WERI-Rb-1 (cell line): ENCODE measurements at regions not wholly inside any gene's neighbourhood (a gene's known extent, or its start where the extent isn't known, plus 50 kb on each side); places are given as distances from the start of the nearest gene placed in this dataset.
A peak's percentile ranks its signal among the peaks of the same experiment; 100 is the strongest.

Source experiments
- DNase-seq: peaks from one replicate; pipeline ENCODE4 v3.0.0-alpha.2; 2020
- H3K27ac ChIP-seq: fragments of 250-450 bp; sonication (Bioruptor Pico); 2 replicates; pipeline ENCODE4 v1.5.1; 2020; ENCODE audit warnings: mild to moderate bottlenecking, moderate library complexity
- H3K27me3 ChIP-seq: fragments of 250-450 bp; sonication (Bioruptor Pico); 2 replicates; pipeline ENCODE4 v1.5.1; 2021; ENCODE audit warnings: mild to moderate bottlenecking, low read depth, moderate library complexity; ENCODE audit not compliant: insufficient read depth, severe bottlenecking
- H3K36me3 ChIP-seq: fragments of 250-450 bp; sonication (Bioruptor Pico); 2 replicates; pipeline ENCODE4 v1.5.1; 2020; ENCODE audit warnings: mild to moderate bottlenecking, moderate library complexity
- H3K4me3 ChIP-seq: 2 replicates; pipeline ENCODE4 v1.5.1; 2011; ENCODE audit warnings: low read depth, mild to moderate bottlenecking, control low read depth, low read length
- H3K9me3 ChIP-seq: fragments of 250-450 bp; sonication (Bioruptor Pico); 2 replicates; pipeline ENCODE4 v1.5.1; 2021; ENCODE audit warnings: mild to moderate bottlenecking, moderate library complexity; ENCODE audit not compliant: severe bottlenecking
- TF ChIP-seq, protein P1 (sequence below): IDR thresholded peaks from 2 replicates; pipeline ENCODE4 v1.5.1; 2011; ENCODE audit warnings: low read depth, mild to moderate bottlenecking, control low read depth, inconsistent platforms, low read length

DNA sequence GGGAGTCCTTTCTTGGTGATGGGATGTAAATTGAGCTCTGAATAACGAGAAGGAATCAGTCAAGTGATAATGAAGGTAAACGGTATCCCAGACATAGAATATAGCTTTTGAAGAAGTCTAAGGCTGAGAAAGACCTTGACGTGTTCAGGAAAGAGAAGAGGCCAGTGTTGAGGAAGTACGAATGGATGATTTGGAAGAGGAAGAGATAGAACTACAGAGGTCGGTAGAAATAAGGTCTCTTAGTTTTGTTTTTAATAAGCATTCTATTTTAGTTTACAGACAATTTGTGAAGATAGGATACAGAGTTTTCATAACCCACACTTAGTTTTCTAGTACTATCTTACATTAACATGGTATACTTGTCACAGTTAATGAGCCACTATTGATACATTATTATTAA lies 1598.1 kb downstream of the FAM181B start:
- H3K4me3 ChIP-seq, result no peak overlapping the region
- H3K27ac ChIP-seq, result no peak overlapping the region
- DNase-seq, result no peak
- no peaks in the 10 kb centered on the region for H3K36me3 ChIP-seq
- no peaks in the 10 kb centered on the region for H3K27me3 ChIP-seq
- no peaks in the 10 kb centered on the region for H3K9me3 ChIP-seq
- TF ChIP-seq, protein P1, sequence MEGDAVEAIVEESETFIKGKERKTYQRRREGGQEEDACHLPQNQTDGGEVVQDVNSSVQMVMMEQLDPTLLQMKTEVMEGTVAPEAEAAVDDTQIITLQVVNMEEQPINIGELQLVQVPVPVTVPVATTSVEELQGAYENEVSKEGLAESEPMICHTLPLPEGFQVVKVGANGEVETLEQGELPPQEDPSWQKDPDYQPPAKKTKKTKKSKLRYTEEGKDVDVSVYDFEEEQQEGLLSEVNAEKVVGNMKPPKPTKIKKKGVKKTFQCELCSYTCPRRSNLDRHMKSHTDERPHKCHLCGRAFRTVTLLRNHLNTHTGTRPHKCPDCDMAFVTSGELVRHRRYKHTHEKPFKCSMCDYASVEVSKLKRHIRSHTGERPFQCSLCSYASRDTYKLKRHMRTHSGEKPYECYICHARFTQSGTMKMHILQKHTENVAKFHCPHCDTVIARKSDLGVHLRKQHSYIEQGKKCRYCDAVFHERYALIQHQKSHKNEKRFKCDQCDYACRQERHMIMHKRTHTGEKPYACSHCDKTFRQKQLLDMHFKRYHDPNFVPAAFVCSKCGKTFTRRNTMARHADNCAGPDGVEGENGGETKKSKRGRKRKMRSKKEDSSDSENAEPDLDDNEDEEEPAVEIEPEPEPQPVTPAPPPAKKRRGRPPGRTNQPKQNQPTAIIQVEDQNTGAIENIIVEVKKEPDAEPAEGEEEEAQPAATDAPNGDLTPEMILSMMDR, result no peak

DNA sequence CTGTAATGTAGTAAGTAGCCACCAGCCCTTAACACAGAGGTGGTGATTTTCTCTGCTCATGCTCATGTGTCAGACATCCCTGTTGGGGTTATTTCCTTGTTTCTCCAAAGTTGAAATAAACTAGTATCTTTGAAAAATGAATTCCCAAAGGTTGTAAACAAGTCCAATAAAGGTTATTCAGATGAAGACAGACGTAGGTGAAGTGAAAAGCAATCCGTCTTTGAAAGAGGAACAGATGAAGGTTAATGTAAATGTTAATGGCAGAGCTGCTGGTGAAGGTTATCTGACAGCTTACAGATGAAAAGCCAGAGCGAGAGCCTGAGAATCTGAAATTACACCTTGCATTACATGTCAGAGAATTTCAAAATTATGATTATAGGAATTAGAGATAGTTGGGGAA lies 1604.0 kb downstream of the FAM181B start:
- H3K9me3 ChIP-seq, result no peaks in the 10 kb centered on the region
- H3K4me3 ChIP-seq, result no peak overlapping the region
- H3K36me3 ChIP-seq, result no peaks in the 10 kb centered on the region
- no peaks in the 10 kb centered on the region for H3K27me3 ChIP-seq
- no peak for DNase-seq
- TF ChIP-seq, protein P1, result no peak
- H3K27ac ChIP-seq, result no peak overlapping the region

DNA sequence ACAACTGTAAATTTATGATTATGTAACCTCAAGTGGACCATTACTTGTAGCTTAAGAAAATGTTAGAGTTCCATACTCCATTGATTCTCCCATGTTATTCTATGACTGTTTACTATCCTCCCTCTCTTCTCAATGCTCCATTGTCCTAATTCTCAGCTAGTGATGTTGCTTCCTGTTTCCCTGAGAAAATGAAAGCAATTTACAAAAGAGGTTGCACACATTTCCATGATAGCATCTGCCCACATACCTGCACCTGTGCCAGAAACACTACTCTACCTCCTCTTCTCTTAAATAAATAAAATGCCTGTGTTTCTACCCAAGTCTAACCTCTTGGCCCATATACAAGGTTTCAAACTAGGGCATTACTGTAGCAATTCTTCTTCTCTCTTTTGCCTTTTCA lies 1620.9 kb downstream of the FAM181B start:
- H3K27me3 ChIP-seq, result no peaks in the 10 kb centered on the region
- H3K36me3 ChIP-seq, result no peaks in the 10 kb centered on the region
- H3K27ac ChIP-seq, result no peak overlapping the region
- no peaks in the 10 kb centered on the region for H3K9me3 ChIP-seq
- no peak overlapping the region for H3K4me3 ChIP-seq
- DNase-seq, result no peak
- TF ChIP-seq, protein P1, result no peak

DNA sequence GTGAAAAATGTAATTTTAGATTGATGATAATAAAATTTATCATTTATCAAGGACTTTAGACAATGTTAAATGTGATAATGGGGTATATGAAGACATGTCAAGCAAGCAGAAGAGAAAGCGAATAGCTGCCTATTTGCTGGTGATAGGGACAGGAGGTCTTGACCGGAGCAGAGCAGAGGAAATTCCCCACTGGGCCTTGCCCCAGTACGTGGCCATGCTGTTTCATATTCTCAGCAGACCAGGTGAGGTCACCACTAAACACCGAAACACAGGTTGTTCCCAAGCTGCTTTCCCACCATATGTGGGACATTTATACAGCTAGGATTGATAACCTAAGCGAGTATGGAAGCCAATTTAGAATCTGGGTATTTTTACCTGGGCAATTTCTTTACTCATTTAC lies 1629.6 kb downstream of the FAM181B start:
- Histone ChIP-seq H3K9me3 (no peaks in the 10 kb centered on the region), H3K27ac (no peak overlapping the region), H3K4me3 (no peak overlapping the region), H3K27me3 (no peaks in the 10 kb centered on the region), H3K36me3 (no peaks in the 10 kb centered on the region)
- no peak for DNase-seq
- TF ChIP-seq, protein P1, result no peak

DNA sequence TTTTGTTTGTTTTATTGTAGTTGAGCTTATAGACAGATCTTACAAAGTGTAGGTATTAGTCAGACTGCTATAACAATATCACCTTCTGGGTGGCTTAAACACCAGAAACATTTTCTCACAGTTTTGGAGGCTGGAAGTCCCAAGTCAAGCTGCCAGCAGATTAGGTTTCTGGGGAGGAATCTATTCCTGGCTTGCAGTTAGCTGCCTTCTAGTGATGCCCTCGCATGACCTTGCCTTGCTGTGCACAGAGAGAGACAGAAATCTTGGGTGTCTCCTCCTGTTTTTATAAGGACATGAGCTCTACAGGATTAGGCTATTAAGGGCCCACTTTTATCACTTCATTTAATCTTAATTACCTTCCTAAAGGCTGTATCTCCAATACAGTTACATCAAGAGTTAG lies 1635.2 kb downstream of the FAM181B start:
- Histone ChIP-seq H3K4me3 (no peak overlapping the region), H3K27me3 (no peaks in the 10 kb centered on the region), H3K9me3 (no peaks in the 10 kb centered on the region), H3K36me3 (no peaks in the 10 kb centered on the region), H3K27ac (no peak overlapping the region)
- DNase-seq, result peak; percentile 73
- TF ChIP-seq, protein P1, result no peak

DNA sequence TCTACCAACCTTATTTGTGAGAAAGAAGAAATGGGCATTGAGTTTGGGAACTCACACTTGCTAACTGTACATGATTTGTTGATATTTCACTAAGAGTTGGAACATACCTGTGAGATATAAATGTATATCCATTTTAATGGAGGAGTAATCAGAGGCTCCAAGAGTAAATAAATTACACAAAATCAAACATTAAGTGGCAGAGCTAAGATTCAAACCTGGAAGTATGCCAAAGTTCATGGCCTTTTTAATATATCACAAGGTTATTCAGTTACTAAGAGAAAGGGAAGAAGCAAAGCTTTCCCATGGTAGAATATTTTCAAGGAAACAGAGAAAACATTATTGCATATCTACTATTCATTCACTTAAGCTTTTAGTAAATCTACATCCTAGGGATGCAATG lies 1641.1 kb downstream of the FAM181B start:
- H3K27me3 ChIP-seq, result no peaks in the 10 kb centered on the region
- TF ChIP-seq, protein P1, result no peak
- no peak overlapping the region for H3K27ac ChIP-seq
- H3K9me3 ChIP-seq, result no peaks in the 10 kb centered on the region
- DNase-seq, result no peak
- H3K36me3 ChIP-seq, result no peaks in the 10 kb centered on the region
- no peak overlapping the region for H3K4me3 ChIP-seq
